HG02623 (cell line): ENCODE measurements at regions not wholly inside any gene's neighbourhood (a gene's known extent, or its start where the extent isn't known, plus 50 kb on each side); places are given as distances from the start of the nearest gene placed in this dataset.

Experiments used
- ATAC-seq: cut with Tn5 transposase; IDR thresholded peaks from one replicate; pipeline ENCODE4 v1.9.1; 2021; ENCODE audit warnings: moderate library complexity; ENCODE audit not compliant: unreplicated experiment

- ATAC-seq = no peak
These were observed 223.6 kb downstream of the RAB28 start for GRCh38 chr4:13260513-13260912.

- no peak for ATAC-seq
These were observed 233.9 kb downstream of the RAB28 start for GRCh38 chr4:13250263-13250662.

- no peak for ATAC-seq
These were observed 235.4 kb downstream of the RAB28 start for GRCh38 chr4:13248621-13249298.

- ATAC-seq = no peak
These were observed 238.0 kb downstream of the RAB28 start for GRCh38 chr4:13246107-13246506.

- ATAC-seq = no peak
These were observed 239.7 kb downstream of the RAB28 start for GRCh38 chr4:13244444-13244843.

- no peak for ATAC-seq
These were observed 241.0 kb downstream of the RAB28 start for GRCh38 chr4:13243152-13243551.

GRCh38 chr4:13240066-13240465 is 244.1 kb downstream of the RAB28 start:
- ATAC-seq = no peak

GRCh38 chr4:13238936-13239335 is 245.2 kb downstream of the RAB28 start:
- ATAC-seq = no peak

- no peak for ATAC-seq
These were observed 247.7 kb downstream of the RAB28 start for GRCh38 chr4:13236485-13236884.

GRCh38 chr4:13233755-13234154 is 250.4 kb downstream of the RAB28 start:
- no peak for ATAC-seq

GRCh38 chr4:13219971-13220370 is 264.2 kb downstream of the RAB28 start:
- ATAC-seq = no peak

GRCh38 chr4:13218326-13218958 is 265.7 kb downstream of the RAB28 start:
- no peak for ATAC-seq

- no peak for ATAC-seq
These were observed 268.6 kb downstream of the RAB28 start for GRCh38 chr4:13215560-13215959.

GRCh38 chr4:13212936-13213335 is 271.2 kb downstream of the RAB28 start:
- no peak for ATAC-seq

GRCh38 chr4:13209600-13209999 is 274.5 kb downstream of the RAB28 start:
- no peak for ATAC-seq

GRCh38 chr4:13208558-13209193 is 275.5 kb downstream of the RAB28 start:
- ATAC-seq = no peak

GRCh38 chr4:13207226-13207625 is 276.9 kb downstream of the RAB28 start:
- ATAC-seq = no peak

GRCh38 chr4:13203101-13203500 is 281.0 kb downstream of the RAB28 start:
- ATAC-seq = no peak

- ATAC-seq = no peak
These were observed 281.4 kb downstream of the RAB28 start for GRCh38 chr4:13202701-13203100.

- ATAC-seq = no peak
These were observed 282.9 kb downstream of the RAB28 start for GRCh38 chr4:13201241-13201640.

- no peak for ATAC-seq
These were observed 287.4 kb downstream of the RAB28 start for GRCh38 chr4:13196721-13197120.

- no peak for ATAC-seq
These were observed 290.5 kb downstream of the RAB28 start for GRCh38 chr4:13193662-13194061.
